IMR-90 (cell line): ENCODE measurements at regions not wholly inside any gene's neighbourhood (a gene's known extent, or its start where the extent isn't known, plus 50 kb on each side); places are given as distances from the start of the nearest gene placed in this dataset.

Experiments used
- ATAC-seq: fragments of 200-7000 bp; cut with Tn5 transposase; 2 replicates; pipeline ENCODE4 v1.9.1; 2020; ENCODE audit warnings: low read depth, mild to moderate bottlenecking, moderate library complexity
- BruUV-seq: library from RNA; stranded (reverse); fragments of 400-500 nt; replicated peaks from 2 replicates; lab custom pipeline; 2021; lab: Mats Ljungman, UMichigan
- CTCF ChIA-PET: fragments of 300-600 bp; formaldehyde crosslinking; extraction: SDS; loops from one replicate; lab custom pipeline; 2021; ENCODE audit warnings: antibody characterized with exemption; lab: Yijun Ruan, JAX
- POLR2A ChIA-PET: fragments of 300-600 bp; sonication (Branson Sonifier 250); formaldehyde crosslinking; loops from one replicate; lab custom pipeline; 2022; ENCODE audit warnings: antibody characterized with exemption; ENCODE audit not compliant: unreplicated experiment; lab: Charles Lee
- DNase-seq: peaks from one replicate; pipeline ENCODE4 v3.0.0; 2013
- H2AFZ ChIP-seq: replicated peaks from 2 replicates; pipeline ENCODE3; 2013; ENCODE audit warnings: low read length, mild to moderate bottlenecking; ENCODE audit not compliant: poor library complexity
- H2AK5ac ChIP-seq: 2 replicates; pipeline ENCODE4 v1.6.1; 2013; ENCODE audit warnings: low read depth, low read length, inconsistent platforms
- H2AK9ac ChIP-seq: replicated peaks from 2 replicates; pipeline ENCODE3; 2013; ENCODE audit warnings: mild to moderate bottlenecking, low read depth, low read length, moderate library complexity; ENCODE audit not compliant: poor library complexity
- H2BK120ac ChIP-seq: 2 replicates; pipeline ENCODE4 v1.6.1; 2013; ENCODE audit warnings: low read depth, low read length, inconsistent platforms
- H2BK15ac ChIP-seq: 3 replicates; pipeline ENCODE4 v1.6.1; 2013; ENCODE audit warnings: low read depth, low read length, inconsistent platforms
- H2BK20ac ChIP-seq: 2 replicates; pipeline ENCODE4 v1.6.1; 2013; ENCODE audit warnings: low read depth, mild to moderate bottlenecking, inconsistent platforms, low read length, moderate library complexity
- H2BK5ac ChIP-seq: 2 replicates; pipeline ENCODE4 v1.6.1; 2013; ENCODE audit warnings: mild to moderate bottlenecking, low read depth, low read length, inconsistent platforms; ENCODE audit not compliant: poor library complexity, severe bottlenecking
- H3K14ac ChIP-seq: replicated peaks from 2 replicates; pipeline ENCODE4 v1.6.1; 2013; ENCODE audit warnings: low read depth, low read length, inconsistent platforms
- H3K18ac ChIP-seq: 2 replicates; pipeline ENCODE4 v1.6.1; 2013; ENCODE audit warnings: low read depth, low read length, control low read depth
- H3K23ac ChIP-seq: 2 replicates; pipeline ENCODE4 v1.6.1; 2013; ENCODE audit warnings: low read depth, low read length, inconsistent platforms
- H3K27ac ChIP-seq: 2 replicates; pipeline ENCODE4 v1.5.1; 2013; ENCODE audit warnings: mild to moderate bottlenecking, control low read depth, low read length; ENCODE audit not compliant: insufficient read depth
- H3K27me3 ChIP-seq: 2 replicates; pipeline ENCODE4 v1.6.1; 2013; ENCODE audit warnings: low read length; ENCODE audit not compliant: control insufficient read depth, insufficient read depth
- H3K36me3 ChIP-seq: 2 replicates; pipeline ENCODE4 v1.6.1; 2013; ENCODE audit warnings: low read length, mixed read lengths; ENCODE audit not compliant: control insufficient read depth, insufficient read depth
- H3K4ac ChIP-seq: 2 replicates; pipeline ENCODE4 v1.6.1; 2013; ENCODE audit warnings: low read depth, low read length, inconsistent platforms
- H3K4me1 ChIP-seq: 2 replicates; pipeline ENCODE4 v1.6.1; 2013; ENCODE audit warnings: low read length, mixed read lengths; ENCODE audit not compliant: control insufficient read depth, insufficient read depth
- H3K4me2 ChIP-seq: 2 replicates; pipeline ENCODE4 v1.6.1; 2013; ENCODE audit warnings: low read depth, mild to moderate bottlenecking, control low read depth, low read length, moderate library complexity
- H3K4me3 ChIP-seq: 2 replicates; pipeline ENCODE4 v1.5.1; 2013; ENCODE audit warnings: low read depth, mild to moderate bottlenecking, control low read depth, low read length, moderate library complexity; ENCODE audit not compliant: insufficient read depth
- H3K56ac ChIP-seq: 2 replicates; pipeline ENCODE4 v1.6.1; 2013; ENCODE audit warnings: low read length, inconsistent platforms; ENCODE audit not compliant: insufficient read depth; ENCODE audit errors: extremely low read depth
- H3K79me1 ChIP-seq, 2 experiments: 2 replicates each; pipeline ENCODE4 v1.6.1; 2013; ENCODE audit warnings: low read length in 2 of 2, inconsistent platforms in 1 of 2, low read depth in 1 of 2
- H3K9ac ChIP-seq: 2 replicates; pipeline ENCODE4 v1.6.1; 2013; ENCODE audit warnings: low read depth, low read length, control low read depth
- H3K9me1 ChIP-seq: 2 replicates; pipeline ENCODE4 v1.6.1; 2013; ENCODE audit warnings: low read length, inconsistent platforms; ENCODE audit not compliant: insufficient read depth
- H3K9me3 ChIP-seq: 2 replicates; pipeline ENCODE4 v1.6.1; 2013; ENCODE audit warnings: low read length; ENCODE audit not compliant: control insufficient read depth, insufficient read depth
- H4K20me1 ChIP-seq: 2 replicates; pipeline ENCODE4 v1.6.1; 2013; ENCODE audit warnings: low read length, inconsistent platforms; ENCODE audit not compliant: insufficient read depth
- H4K5ac ChIP-seq: 2 replicates; pipeline ENCODE4 v1.6.1; 2013; ENCODE audit warnings: mild to moderate bottlenecking, low read depth, low read length, control low read depth
- H4K8ac ChIP-seq, 2 experiments: 2 replicates each; pipeline ENCODE4 v1.6.1; 2013; ENCODE audit warnings: low read depth in 2 of 2, low read length in 2 of 2, control low read depth in 1 of 2, inconsistent platforms in 1 of 2
- H4K91ac ChIP-seq: 2 replicates; pipeline ENCODE4 v1.6.1; 2013; ENCODE audit warnings: low read depth, low read length, inconsistent platforms; ENCODE audit not compliant: insufficient read depth
- BHLHE40 ChIP-seq: fragments of 150-350 bp; IDR thresholded peaks from 2 replicates; pipeline ENCODE4 v1.6.1; 2016; ENCODE audit warnings: mild to moderate bottlenecking, low read depth, low read length
- CEBPB ChIP-seq: IDR thresholded peaks from 2 replicates; pipeline ENCODE4 v1.6.1; 2012; ENCODE audit warnings: low read depth, low read length, improper control_type of control experiment
- CHD1 ChIP-seq: IDR thresholded peaks from 2 replicates; pipeline ENCODE4 v1.6.1; 2012; ENCODE audit warnings: low read depth, low read length, improper control_type of control experiment
- CTCF ChIP-seq: conservative IDR thresholded peaks from 2 replicates; pipeline ENCODE4 v1.5.1; 2012; ENCODE audit warnings: mild to moderate bottlenecking, low read depth, low read length, improper control_type of control experiment
- MAFK ChIP-seq: IDR thresholded peaks from 2 replicates; pipeline ENCODE4 v1.6.1; 2012; ENCODE audit warnings: low read depth, low read length, improper control_type of control experiment
- MAZ ChIP-seq: IDR thresholded peaks from 2 replicates; pipeline ENCODE4 v1.6.1; 2012; ENCODE audit warnings: low read depth, mild to moderate bottlenecking, low read length, improper control_type of control experiment, moderate library complexity, borderline replicate concordance
- MXI1 ChIP-seq: IDR thresholded peaks from 2 replicates; pipeline ENCODE4 v1.6.1; 2012; ENCODE audit warnings: low read depth, mild to moderate bottlenecking, low read length, moderate library complexity, borderline replicate concordance
- NFE2L2 ChIP-seq: fragments of 150-350 bp; IDR thresholded peaks from 2 replicates; pipeline ENCODE4 v1.6.1; 2016; ENCODE audit warnings: low read depth, mild to moderate bottlenecking, low read length
- POLR2A ChIP-seq: IDR thresholded peaks from 2 replicates; pipeline ENCODE4 v1.6.1; 2012; ENCODE audit warnings: mild to moderate bottlenecking, low read depth, low read length
- RAD21 ChIP-seq: IDR thresholded peaks from 2 replicates; pipeline ENCODE4 v1.6.1; 2012; ENCODE audit warnings: low read length, improper control_type of control experiment
- RCOR1 ChIP-seq: IDR thresholded peaks from 2 replicates; pipeline ENCODE4 v1.6.1; 2012; ENCODE audit warnings: mild to moderate bottlenecking, low read length, improper control_type of control experiment; ENCODE audit not compliant: insufficient replicate concordance
- RFX5 ChIP-seq: IDR thresholded peaks from 2 replicates; pipeline ENCODE4 v1.8.0; 2012; ENCODE audit warnings: low read depth, mild to moderate bottlenecking, low read length, moderate library complexity
- SMC3 ChIP-seq: fragments of 150-350 bp; IDR thresholded peaks from 2 replicates; pipeline ENCODE4 v1.6.1; 2016; ENCODE audit warnings: low read depth, mild to moderate bottlenecking, antibody characterized with exemption, low read length, moderate library complexity
- WGBS, 2 experiments: methylation state at CpG; one replicate each; pipeline versions ENCODE4 v1.1.5 to v1.1.7; 2013; ENCODE audit warnings: missing lambda C conversion rate in 2 of 2; ENCODE audit not compliant: insufficient read length in 1 of 2; ENCODE audit errors: extremely low coverage in 2 of 2; 5-methylcytosine and 5-hydroxymethylcytosine counted together
- dilution Hi-C: fragments of 300-500 bp; cut with HindIII; formaldehyde crosslinking; loops from one replicate; pipeline ENCODE4 v1.14.3; 2018; ENCODE audit warnings: low sequenced_read_pairs; ENCODE audit not compliant: unreplicated experiment
- in situ Hi-C: fragments of 300-500 bp; cut with MboI; formaldehyde crosslinking; loops from 3 replicates; pipeline ENCODE4 v1.14.3; 2019; ENCODE audit warnings: low sequenced_read_pairs, inconsistent platforms, mixed read lengths
- intact Hi-C: fragments of 100-400 bp; cut with micrococcal nuclease; formaldehyde crosslinking; loops from 2 replicates; pipeline ENCODE4 v1.10.0; 2022

GRCh38 chr15:94791510-94791909, 560.1 kb downstream of the MCTP2 start:
- Histone ChIP-seq H3K79me1 (no peaks in the 10 kb centered on the region), H3K27me3 (no peaks in the 10 kb centered on the region), H4K91ac (no peak overlapping the region), H4K5ac (no peak overlapping the region), H2AFZ (no peak overlapping the region), H3K18ac (no peak overlapping the region), H2BK15ac (no peak overlapping the region), H2BK5ac (no peak overlapping the region), H3K56ac (no peak overlapping the region), H2AK5ac (no peak overlapping the region), H3K14ac (no peak overlapping the region), H3K27ac (no peak overlapping the region), H3K4me1 (no peaks in the 10 kb centered on the region), H3K9me1 (no peaks in the 10 kb centered on the region), H3K9me3 (peaks cover 10% of the 10 kb centered on the region), H2AK9ac (no peak overlapping the region), H3K4ac (no peak overlapping the region), H4K8ac (no peak overlapping the region), H4K20me1 (no peaks in the 10 kb centered on the region), H3K23ac (no peak overlapping the region), H2BK20ac (no peak overlapping the region), H3K4me3 (no peak overlapping the region), H3K4me2 (no peak overlapping the region), H3K36me3 (no peaks in the 10 kb centered on the region), H2BK120ac (no peak overlapping the region), H3K9ac (no peak overlapping the region)
- no TSS peak for BruUV-seq
- no CpG with 5 or more reads among the region's 2 CpGs for WGBS, 2 experiments
- ATAC-seq (no peak), DNase-seq (no peak)
- TF ChIP-seq POLR2A, result no peak
- no peak for TF ChIP-seq BHLHE40
- TF ChIP-seq MXI1, result no peak
- no peak for TF ChIP-seq RCOR1
- no peak for TF ChIP-seq RFX5
- no peak for TF ChIP-seq SMC3
- TF ChIP-seq MAZ, result no peak
- no peak for TF ChIP-seq CTCF
- TF ChIP-seq CEBPB, result no peak
- no peak for TF ChIP-seq NFE2L2
- no peak for TF ChIP-seq CHD1
- TF ChIP-seq MAFK, result no peak
- no peak for TF ChIP-seq RAD21
- ChIA-PET CTCF (no interaction called here), POLR2A (no interaction called here)
- dilution Hi-C loops (no loop called here), in situ Hi-C loops (no loop called here), intact Hi-C loops (no loop called here)
